HUES6 (cell line): ENCODE measurements at regions not wholly inside any gene's neighbourhood (a gene's known extent, or its start where the extent isn't known, plus 50 kb on each side); places are given as distances from the start of the nearest gene placed in this dataset.
A peak's percentile ranks its signal among the peaks of the same experiment; 100 is the strongest.

Experiments used
- H3K27ac ChIP-seq: 2 replicates; pipeline ENCODE4 v1.7.0; 2013; ENCODE audit warnings: low read depth, mild to moderate bottlenecking, low read length, inconsistent platforms
- H3K27me3 ChIP-seq: 2 replicates; pipeline ENCODE4 v1.6.1; 2013; ENCODE audit warnings: low read length; ENCODE audit not compliant: control insufficient read depth, insufficient read depth
- H3K36me3 ChIP-seq: 2 replicates; pipeline ENCODE4 v1.6.1; 2013; ENCODE audit warnings: low read length; ENCODE audit not compliant: control insufficient read depth, insufficient read depth
- H3K4me1 ChIP-seq: 2 replicates; pipeline ENCODE4 v1.6.1; 2013; ENCODE audit warnings: low read length; ENCODE audit not compliant: control insufficient read depth, insufficient read depth
- H3K4me3 ChIP-seq: 2 replicates; pipeline ENCODE4 v1.5.1; 2013; ENCODE audit warnings: low read depth, low read length
- H3K9ac ChIP-seq: one replicate; pipeline ENCODE4 v1.6.1; 2013; ENCODE audit warnings: mild to moderate bottlenecking, low read length
- H3K9me3 ChIP-seq: 2 replicates; pipeline ENCODE4 v1.6.1; 2013; ENCODE audit warnings: low read depth, low read length; ENCODE audit not compliant: control insufficient read depth, insufficient read depth

DNA sequence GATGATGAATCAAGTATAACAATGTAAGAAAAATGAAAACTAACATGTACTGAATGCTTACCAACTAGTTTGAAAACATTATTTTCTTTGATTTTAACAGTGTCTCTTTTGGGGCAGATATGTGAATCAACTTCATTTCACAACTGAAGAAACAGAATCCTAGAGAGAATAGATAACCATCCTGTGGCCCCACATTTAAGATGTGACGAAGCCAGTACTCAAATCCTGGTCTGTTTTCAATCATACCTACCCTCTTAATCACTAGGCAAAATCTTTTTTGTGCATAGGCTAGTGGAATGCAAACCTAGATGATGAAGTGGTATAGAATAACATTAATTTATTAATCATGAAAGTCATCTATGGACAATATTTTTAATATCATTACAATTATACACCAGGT is 371.6 kb upstream of the EPHA7 start:
- no peak overlapping the region for H3K9ac ChIP-seq
- no peak overlapping the region for H3K27ac ChIP-seq
- H3K4me1 ChIP-seq, result peaks cover 19% of the 10 kb centered on the region
- H3K27me3 ChIP-seq, result no peaks in the 10 kb centered on the region
- H3K36me3 ChIP-seq, result no peaks in the 10 kb centered on the region
- H3K9me3 ChIP-seq, result no peaks in the 10 kb centered on the region
- no peak overlapping the region for H3K4me3 ChIP-seq

DNA sequence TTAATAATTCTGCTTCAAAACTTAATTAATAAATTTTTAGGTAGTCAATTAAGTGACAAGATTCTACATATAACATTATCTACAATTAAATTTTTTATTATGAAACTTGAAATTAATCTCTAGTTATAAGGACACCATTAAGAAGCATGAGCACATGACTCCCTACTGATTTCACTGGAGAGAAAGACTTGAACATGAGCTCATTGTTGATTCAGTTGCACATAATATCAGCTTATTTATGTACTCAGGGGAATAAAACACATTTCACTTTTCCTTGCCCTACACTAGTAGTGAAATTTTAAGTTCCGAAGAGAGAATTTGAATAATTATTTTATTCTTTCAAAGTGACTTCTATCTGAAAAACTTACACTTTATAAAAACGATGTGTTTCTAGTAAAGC is 370.2 kb upstream of the EPHA7 start:
- no peak overlapping the region for H3K27ac ChIP-seq
- no peak overlapping the region for H3K9ac ChIP-seq
- H3K27me3 ChIP-seq, result no peaks in the 10 kb centered on the region
- H3K36me3 ChIP-seq, result no peaks in the 10 kb centered on the region
- no peak overlapping the region for H3K4me3 ChIP-seq
- H3K4me1 ChIP-seq, result peaks cover 34% of the 10 kb centered on the region
- H3K9me3 ChIP-seq, result no peaks in the 10 kb centered on the region

DNA sequence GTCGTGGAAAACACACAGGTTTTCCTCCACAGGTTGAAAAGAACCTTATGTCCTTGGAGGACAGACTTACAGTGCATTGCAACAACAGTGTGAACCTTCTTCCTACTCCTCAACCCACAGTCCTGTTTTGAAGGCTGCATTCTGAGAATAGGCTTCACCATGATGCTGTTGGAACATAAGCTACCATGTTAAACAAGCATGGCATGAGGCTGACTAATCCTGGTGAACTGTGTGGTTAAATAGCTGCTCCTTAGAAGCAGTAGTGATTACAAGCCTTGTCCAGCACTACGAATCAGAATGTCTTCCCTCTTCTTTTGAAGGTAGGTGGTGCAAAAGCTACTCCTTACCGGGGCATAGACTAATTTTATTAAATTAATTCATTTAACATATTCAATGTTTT is 368.5 kb upstream of the EPHA7 start:
- H3K9me3 ChIP-seq, result no peaks in the 10 kb centered on the region
- no peaks in the 10 kb centered on the region for H3K27me3 ChIP-seq
- H3K27ac ChIP-seq, result peak overlapping the region; percentile 86
- no peaks in the 10 kb centered on the region for H3K36me3 ChIP-seq
- peaks cover 40% of the 10 kb centered on the region for H3K4me1 ChIP-seq
- H3K4me3 ChIP-seq, result no peak overlapping the region
- peak overlapping the region; percentile 3 for H3K9ac ChIP-seq

DNA sequence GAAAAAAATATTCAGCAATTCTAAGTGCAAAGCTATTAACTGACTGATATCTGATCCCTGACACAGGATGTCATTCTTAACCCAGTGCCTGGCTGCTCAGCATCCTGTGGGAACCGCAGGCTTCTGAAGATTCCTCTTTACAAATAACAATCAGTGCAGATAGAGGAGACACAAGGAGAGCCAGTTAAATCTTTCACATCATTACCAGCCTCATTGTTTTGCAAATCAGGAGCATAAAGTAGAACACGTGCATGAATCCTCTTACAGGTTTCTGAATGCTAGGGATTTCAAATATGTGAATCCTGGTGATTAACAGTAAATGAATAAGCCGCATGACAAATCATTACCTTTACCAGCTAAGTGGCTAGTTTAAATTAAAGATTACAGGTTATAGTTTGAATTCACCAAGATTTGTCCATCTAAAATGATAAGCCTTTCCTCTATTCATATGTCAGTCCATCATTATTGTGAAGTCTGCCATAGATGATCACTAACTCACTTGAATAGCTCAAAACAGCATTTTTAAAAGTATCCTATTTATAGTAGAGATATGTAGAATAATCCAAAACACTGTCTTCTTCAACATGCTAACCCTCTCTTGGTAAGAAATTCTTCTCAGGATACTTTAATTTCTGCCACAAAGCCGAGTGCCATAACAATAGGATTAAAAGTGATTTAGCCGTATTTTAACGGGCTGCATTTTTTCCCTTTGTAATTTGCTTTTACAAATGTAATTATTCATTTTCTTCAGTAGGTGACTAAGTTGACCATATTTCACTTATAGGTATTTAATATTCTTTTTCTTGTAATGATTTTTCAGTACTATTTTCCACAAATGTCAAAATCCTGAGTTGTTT is 367.3 kb upstream of the EPHA7 start:
- Histone ChIP-seq H3K4me1 (peaks cover 40% of the 10 kb centered on the region), H3K27ac (peak overlapping the region; percentile 86), H3K9ac (peak overlapping the region; percentile 4), H3K36me3 (no peaks in the 10 kb centered on the region), H3K9me3 (no peaks in the 10 kb centered on the region), H3K4me3 (peak overlapping the region; percentile 24), H3K27me3 (no peaks in the 10 kb centered on the region)

DNA sequence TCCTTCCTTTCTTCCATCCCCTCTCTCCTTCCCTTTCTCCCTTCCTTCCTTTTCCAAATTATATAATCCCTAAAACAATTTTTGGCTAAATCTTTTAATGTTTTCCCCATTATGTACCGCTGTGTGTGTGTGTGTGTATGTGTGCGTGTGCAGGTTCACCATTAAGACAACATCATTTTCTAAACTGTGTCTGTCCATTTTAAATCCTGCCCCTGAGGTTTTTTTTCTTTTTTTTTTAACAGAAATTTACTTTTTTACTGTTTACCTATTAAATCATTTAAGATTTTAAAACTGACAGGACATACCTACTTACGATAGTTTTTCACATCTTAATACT is 366.3 kb upstream of the EPHA7 start:
- H3K4me1 ChIP-seq, result peaks cover 40% of the 10 kb centered on the region
- H3K27ac ChIP-seq, result peak overlapping the region; percentile 86
- H3K9me3 ChIP-seq, result no peaks in the 10 kb centered on the region
- no peaks in the 10 kb centered on the region for H3K36me3 ChIP-seq
- H3K4me3 ChIP-seq, result 0 out of 2 replicates have a peak overlapping the region, but pooled peaks have one; percentile 24
- peak overlapping the region; percentile 55 for H3K9ac ChIP-seq
- no peaks in the 10 kb centered on the region for H3K27me3 ChIP-seq

DNA sequence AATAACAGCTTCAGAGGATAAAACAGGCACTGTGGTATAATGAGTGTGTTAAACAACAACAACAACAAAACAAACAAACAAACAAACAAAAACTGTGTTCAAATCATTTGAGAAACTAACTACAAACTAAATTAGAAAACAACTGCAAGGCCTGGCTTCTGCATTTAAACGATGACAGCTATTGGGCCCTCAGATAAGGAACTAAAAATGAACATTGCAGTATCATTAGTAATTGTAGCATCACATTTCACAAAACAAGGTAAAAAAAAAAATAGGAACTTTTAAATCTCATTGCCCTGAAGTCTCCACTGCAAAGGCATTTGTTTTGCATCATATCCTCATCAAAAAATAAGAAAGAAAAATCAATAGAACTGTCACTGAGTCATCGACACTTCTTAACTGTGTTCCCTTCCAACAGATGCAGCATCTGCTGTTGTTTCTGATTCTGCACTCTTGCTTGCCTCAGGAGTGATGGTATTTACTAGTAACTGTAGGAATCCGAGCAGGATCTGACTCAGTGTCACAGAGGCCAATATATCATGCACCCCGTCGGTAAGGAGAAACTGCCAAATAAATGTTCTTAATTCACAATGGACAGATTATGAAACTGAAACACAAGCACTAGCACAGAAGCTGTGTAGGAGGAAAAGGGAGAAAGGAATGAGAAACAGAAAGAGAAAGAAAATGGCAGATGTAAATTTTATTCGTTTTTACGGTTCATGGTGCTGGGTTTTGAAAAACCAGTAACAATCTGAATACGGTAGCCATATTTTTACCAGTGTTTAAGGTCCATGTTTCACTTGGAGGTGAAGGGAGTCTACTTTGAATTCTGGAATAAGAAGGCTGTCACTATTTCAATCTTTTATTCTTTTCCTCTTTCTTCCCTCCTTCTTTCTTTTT is 365.7 kb upstream of the EPHA7 start:
- Histone ChIP-seq H3K9me3 (no peaks in the 10 kb centered on the region), H3K4me3 (no peak overlapping the region), H3K27me3 (no peaks in the 10 kb centered on the region), H3K4me1 (peaks cover 40% of the 10 kb centered on the region), H3K9ac (peak overlapping the region; percentile 55), H3K36me3 (no peaks in the 10 kb centered on the region), H3K27ac (peak overlapping the region; percentile 86)

GRCh38 chr6:93779086-93779841 is 359.9 kb upstream of the EPHA7 start:
- no peak overlapping the region for H3K4me3 ChIP-seq
- no peaks in the 10 kb centered on the region for H3K36me3 ChIP-seq
- H3K27me3 ChIP-seq, result no peaks in the 10 kb centered on the region
- H3K27ac ChIP-seq, result no peak overlapping the region
- H3K4me1 ChIP-seq, result peaks cover 18% of the 10 kb centered on the region
- no peak overlapping the region for H3K9ac ChIP-seq
- no peaks in the 10 kb centered on the region for H3K9me3 ChIP-seq

DNA sequence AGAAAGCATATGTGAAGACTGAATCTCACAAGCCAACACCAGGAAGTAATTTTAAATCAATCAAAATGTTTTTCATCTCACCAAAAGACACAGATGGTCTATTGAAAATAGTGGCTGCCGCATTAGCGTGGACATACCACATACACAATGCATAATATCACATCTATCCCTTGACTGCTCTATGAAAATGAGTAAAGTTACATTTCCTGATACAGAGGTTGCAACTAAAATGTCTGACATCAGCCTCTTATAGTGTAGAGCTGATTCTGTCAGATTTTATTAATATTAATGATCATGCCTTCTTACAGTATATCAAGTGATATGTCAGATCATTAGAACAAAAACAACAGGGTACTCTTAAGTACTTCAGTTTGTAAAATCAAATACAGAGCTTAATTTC is 339.8 kb upstream of the EPHA7 start:
- H3K4me3 ChIP-seq, result no peak overlapping the region
- H3K9ac ChIP-seq, result no peak overlapping the region
- no peaks in the 10 kb centered on the region for H3K27me3 ChIP-seq
- H3K4me1 ChIP-seq, result no peaks in the 10 kb centered on the region
- H3K9me3 ChIP-seq, result no peaks in the 10 kb centered on the region
- no peaks in the 10 kb centered on the region for H3K36me3 ChIP-seq
- no peak overlapping the region for H3K27ac ChIP-seq

DNA sequence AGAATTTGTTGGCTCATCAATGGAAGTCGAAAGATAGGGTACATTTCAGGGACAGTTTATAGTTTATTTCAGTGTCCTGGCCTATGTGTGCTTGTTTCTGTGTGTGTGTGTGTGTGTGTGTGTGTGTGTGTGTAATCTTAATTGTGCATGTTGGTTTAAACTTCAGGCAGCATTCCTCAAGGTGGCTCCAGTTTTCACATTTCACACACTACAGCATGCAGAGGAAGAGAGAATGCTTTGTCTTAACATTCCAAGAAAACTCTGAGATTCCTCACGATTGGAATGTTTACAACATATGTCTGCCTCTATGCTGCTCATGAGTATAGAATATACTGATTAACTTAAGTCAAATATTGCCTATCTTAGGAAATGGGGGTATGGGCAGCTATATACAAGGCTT is 332.6 kb upstream of the EPHA7 start:
- H3K9me3 ChIP-seq, result no peaks in the 10 kb centered on the region
- H3K9ac ChIP-seq, result no peak overlapping the region
- no peaks in the 10 kb centered on the region for H3K4me1 ChIP-seq
- no peak overlapping the region for H3K27ac ChIP-seq
- H3K27me3 ChIP-seq, result no peaks in the 10 kb centered on the region
- H3K4me3 ChIP-seq, result no peak overlapping the region
- no peaks in the 10 kb centered on the region for H3K36me3 ChIP-seq

- H3K4me3 ChIP-seq, result no peak overlapping the region
- H3K27me3 ChIP-seq, result no peaks in the 10 kb centered on the region
- no peaks in the 10 kb centered on the region for H3K36me3 ChIP-seq
- H3K9ac ChIP-seq, result no peak overlapping the region
- H3K9me3 ChIP-seq, result no peaks in the 10 kb centered on the region
- H3K27ac ChIP-seq, result no peak overlapping the region
- no peaks in the 10 kb centered on the region for H3K4me1 ChIP-seq
Observed at GRCh38 chr6:93749930-93750329, 330.6 kb upstream of the EPHA7 start.
